Mammary epithelial cell (primary cell): ENCODE measurements at regions not wholly inside any gene's neighbourhood (a gene's known extent, or its start where the extent isn't known, plus 50 kb on each side); places are given as distances from the start of the nearest gene placed in this dataset.

ENCODE experiments used
- CTCF ChIP-seq, 2 donors: IDR thresholded peaks in 1 of 2; conservative IDR thresholded peaks in 1 of 2; 2 replicates each; pipeline ENCODE4 v1.5.1; 2011 to 2012; ENCODE audit warnings: inconsistent platforms in 2 of 2, low read length in 2 of 2, mild to moderate bottlenecking in 2 of 2, control low read depth in 1 of 2, low read depth in 1 of 2; ENCODE audit not compliant: insufficient read depth in 1 of 2; ENCODE audit errors: extremely low read depth in 1 of 2
- EZH2 ChIP-seq: IDR thresholded peaks from 2 replicates; pipeline ENCODE4 v1.6.1; 2012; ENCODE audit warnings: low read length, inconsistent platforms, borderline replicate concordance

- TF ChIP-seq CTCF (conservative IDR thresholded peaks at IDR 0.05 in 1 of 2, IDR thresholded peaks at IDR 0.05 in 1 of 2; ENCODE audit: extremely low read depth in 1 of 2, insufficient read depth in 1 of 2, low read depth in 1 of 2, low read length in 2 of 2), result no peak
- TF ChIP-seq EZH2, result no peak
These were observed 305.4 kb upstream of the SLITRK1 start for GRCh38 chr13:84187626-84188025.
